ENCODE measurements at regions not wholly inside any gene's neighbourhood (a gene's known extent, or its start where the extent isn't known, plus 50 kb on each side); places are given as distances from the start of the nearest gene placed in this dataset.
A peak's percentile ranks its signal among the peaks of the same experiment; 100 is the strongest.

DNA sequence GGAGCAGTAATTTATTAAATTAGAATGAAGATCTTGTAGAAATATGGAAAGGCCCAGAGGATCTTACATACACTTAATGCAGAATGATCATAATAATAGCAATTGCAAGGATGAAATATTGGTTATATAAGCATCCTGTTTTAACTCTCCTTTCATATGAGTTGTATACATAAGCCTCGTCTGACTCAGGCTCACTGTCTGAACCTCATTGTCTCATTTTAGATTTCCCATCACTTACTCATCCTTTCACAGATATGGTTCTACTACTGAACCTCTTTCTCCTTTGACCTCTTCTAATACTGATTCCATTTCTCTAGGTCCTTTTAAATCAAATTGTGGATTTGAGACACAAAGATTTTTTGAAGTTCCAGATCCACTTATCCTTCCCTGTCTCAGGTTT, 277.3 kb upstream of the TRPC5 start:
- Histone ChIP-seq H3K4me3 (ENCODE audit: low read length in 3 of 3) (no peak overlapping the region), H3K9me3 (ENCODE audit: control insufficient read depth in 2 of 3, insufficient read depth in 1 of 3, low read length in 3 of 3) (no peaks in the 10 kb centered on the region), H3K9ac (ENCODE audit: low read length in 3 of 3) (no peak overlapping the region), H3K4me1 (ENCODE audit: control insufficient read depth in 2 of 3, insufficient read depth in 2 of 3, low read depth in 1 of 3, low read length in 3 of 3) (no peaks in the 10 kb centered on the region), H3K27ac (ENCODE audit: low read depth in 2 of 2, low read length in 2 of 2) (no peak overlapping the region), H3K27me3 (ENCODE audit: control insufficient read depth, insufficient read depth, low read length) (peaks cover 4% of the 10 kb centered on the region), H3K36me3 (ENCODE audit: control insufficient read depth in 2 of 3, insufficient read depth in 3 of 3, low read length in 3 of 3) (no peaks in the 10 kb centered on the region)
- intact Hi-C loops (cut with DNase I), result no loop called here
- no peak for FAIRE-seq
- DNase-seq, result no peak
- TF ChIP-seq, protein P1, sequence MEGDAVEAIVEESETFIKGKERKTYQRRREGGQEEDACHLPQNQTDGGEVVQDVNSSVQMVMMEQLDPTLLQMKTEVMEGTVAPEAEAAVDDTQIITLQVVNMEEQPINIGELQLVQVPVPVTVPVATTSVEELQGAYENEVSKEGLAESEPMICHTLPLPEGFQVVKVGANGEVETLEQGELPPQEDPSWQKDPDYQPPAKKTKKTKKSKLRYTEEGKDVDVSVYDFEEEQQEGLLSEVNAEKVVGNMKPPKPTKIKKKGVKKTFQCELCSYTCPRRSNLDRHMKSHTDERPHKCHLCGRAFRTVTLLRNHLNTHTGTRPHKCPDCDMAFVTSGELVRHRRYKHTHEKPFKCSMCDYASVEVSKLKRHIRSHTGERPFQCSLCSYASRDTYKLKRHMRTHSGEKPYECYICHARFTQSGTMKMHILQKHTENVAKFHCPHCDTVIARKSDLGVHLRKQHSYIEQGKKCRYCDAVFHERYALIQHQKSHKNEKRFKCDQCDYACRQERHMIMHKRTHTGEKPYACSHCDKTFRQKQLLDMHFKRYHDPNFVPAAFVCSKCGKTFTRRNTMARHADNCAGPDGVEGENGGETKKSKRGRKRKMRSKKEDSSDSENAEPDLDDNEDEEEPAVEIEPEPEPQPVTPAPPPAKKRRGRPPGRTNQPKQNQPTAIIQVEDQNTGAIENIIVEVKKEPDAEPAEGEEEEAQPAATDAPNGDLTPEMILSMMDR (IDR thresholded peaks at IDR 0.05; ENCODE audit: borderline replicate concordance, extremely low read depth, insufficient read depth), result no peak

DNA sequence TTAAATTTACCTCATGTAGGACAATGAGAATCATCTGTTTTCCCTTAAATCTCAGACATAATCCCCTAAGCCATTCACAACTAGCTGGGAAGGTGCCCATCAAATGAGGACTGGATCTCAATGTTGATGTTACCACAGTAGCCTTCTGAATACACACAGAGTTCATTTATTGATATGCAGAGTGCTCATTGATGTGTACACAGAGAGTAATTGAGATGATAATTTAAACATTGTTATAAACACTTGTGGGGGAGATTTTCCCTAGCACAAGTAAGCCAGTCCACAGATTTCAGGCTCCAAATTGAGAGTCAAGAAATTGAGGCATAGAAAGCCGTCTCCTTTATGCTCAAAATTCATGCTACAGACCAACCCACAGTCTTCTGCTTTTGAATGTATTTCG, 273.4 kb upstream of the TRPC5 start:
- no peaks in the 10 kb centered on the region for H3K36me3 ChIP-seq (ENCODE audit: control insufficient read depth in 2 of 3, insufficient read depth in 3 of 3, low read length in 3 of 3)
- TF ChIP-seq, protein P1 (IDR thresholded peaks at IDR 0.05; ENCODE audit: borderline replicate concordance, extremely low read depth, insufficient read depth), result no peak
- no peak for DNase-seq
- H3K27me3 ChIP-seq (ENCODE audit: control insufficient read depth, insufficient read depth, low read length), result no peaks in the 10 kb centered on the region
- H3K4me1 ChIP-seq (ENCODE audit: control insufficient read depth in 2 of 3, insufficient read depth in 2 of 3, low read depth in 1 of 3, low read length in 3 of 3), result no peaks in the 10 kb centered on the region
- H3K27ac ChIP-seq (ENCODE audit: low read depth in 2 of 2, low read length in 2 of 2), result no peak overlapping the region
- intact Hi-C loops (cut with DNase I), result no loop called here
- no peak overlapping the region for H3K4me3 ChIP-seq (ENCODE audit: low read length in 3 of 3)
- H3K9ac ChIP-seq (ENCODE audit: low read length in 3 of 3), result no peak overlapping the region
- FAIRE-seq, result no peak
- no peaks in the 10 kb centered on the region for H3K9me3 ChIP-seq (ENCODE audit: control insufficient read depth in 2 of 3, insufficient read depth in 1 of 3, low read length in 3 of 3)

DNA sequence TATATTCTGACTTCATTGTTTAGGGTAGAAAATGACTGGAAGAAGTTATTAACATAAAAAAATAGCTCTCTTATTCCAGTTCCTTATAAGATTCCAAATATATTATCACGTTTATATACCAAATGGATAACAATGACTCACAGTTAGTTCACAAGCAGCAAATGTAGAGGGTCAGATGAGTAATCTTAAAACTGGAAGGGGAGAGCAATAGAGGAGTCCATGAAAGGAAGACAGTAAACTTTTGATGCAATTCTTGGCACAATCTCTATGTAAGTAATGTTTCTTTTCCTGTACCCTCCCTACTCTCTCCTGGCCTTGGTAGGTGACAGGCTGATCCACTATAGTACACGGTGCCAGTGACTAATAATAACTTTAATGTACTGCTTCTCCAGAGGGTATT, 259.0 kb upstream of the TRPC5 start:
- Histone ChIP-seq H3K27me3 (ENCODE audit: control insufficient read depth, insufficient read depth, low read length) (no peaks in the 10 kb centered on the region), H3K36me3 (ENCODE audit: control insufficient read depth in 2 of 3, insufficient read depth in 3 of 3, low read length in 3 of 3) (no peaks in the 10 kb centered on the region), H3K9me3 (ENCODE audit: control insufficient read depth in 2 of 3, insufficient read depth in 1 of 3, low read length in 3 of 3) (no peaks in the 10 kb centered on the region), H3K4me1 (ENCODE audit: control insufficient read depth in 2 of 3, insufficient read depth in 2 of 3, low read depth in 1 of 3, low read length in 3 of 3) (no peaks in the 10 kb centered on the region), H3K4me3 (ENCODE audit: low read length in 3 of 3) (no peak overlapping the region), H3K27ac (ENCODE audit: low read depth in 2 of 2, low read length in 2 of 2) (no peak overlapping the region), H3K9ac (ENCODE audit: low read length in 3 of 3) (no peak overlapping the region)
- DNase-seq (no peak), FAIRE-seq (peak; percentile 38)
- intact Hi-C loops (cut with DNase I), result no loop called here
- TF ChIP-seq, protein P1 (IDR thresholded peaks at IDR 0.05; ENCODE audit: borderline replicate concordance, extremely low read depth, insufficient read depth), result no peak

DNA sequence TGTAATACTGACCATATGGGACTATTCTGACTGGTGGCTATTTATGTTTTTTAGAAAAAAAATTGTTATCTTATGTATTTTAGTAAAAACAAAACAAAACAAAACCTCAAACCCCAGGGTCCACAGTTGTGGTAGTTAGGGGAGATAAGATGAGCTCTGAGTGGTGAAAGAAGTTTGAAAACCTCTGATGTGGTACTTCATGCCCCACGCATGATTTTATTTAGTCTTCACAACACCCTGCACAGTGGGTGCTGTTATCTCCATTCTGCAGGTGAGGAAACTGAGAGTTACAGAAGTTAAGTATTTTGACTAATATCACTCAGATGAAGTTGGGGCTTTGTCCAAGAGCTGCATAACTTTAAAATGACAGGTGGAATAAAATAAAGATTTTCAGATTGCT, 230.6 kb upstream of the TRPC5 start:
- FAIRE-seq, result no peak
- DNase-seq, result no peak
- Histone ChIP-seq H3K36me3 (ENCODE audit: control insufficient read depth in 2 of 3, insufficient read depth in 3 of 3, low read length in 3 of 3) (no peaks in the 10 kb centered on the region), H3K27ac (ENCODE audit: low read depth in 2 of 2, low read length in 2 of 2) (no peak overlapping the region), H3K27me3 (ENCODE audit: control insufficient read depth, insufficient read depth, low read length) (no peaks in the 10 kb centered on the region), H3K9ac (ENCODE audit: low read length in 3 of 3) (no peak overlapping the region), H3K9me3 (ENCODE audit: control insufficient read depth in 2 of 3, insufficient read depth in 1 of 3, low read length in 3 of 3) (no peaks in the 10 kb centered on the region), H3K4me3 (ENCODE audit: low read length in 3 of 3) (no peak overlapping the region), H3K4me1 (ENCODE audit: control insufficient read depth in 2 of 3, insufficient read depth in 2 of 3, low read depth in 1 of 3, low read length in 3 of 3) (no peaks in the 10 kb centered on the region)
- intact Hi-C loops (cut with DNase I), result no loop called here
- TF ChIP-seq, protein P1 (IDR thresholded peaks at IDR 0.05; ENCODE audit: borderline replicate concordance, extremely low read depth, insufficient read depth), result no peak

Data from kidney (tissue), 13 donors.